AG20443 (cell line): ENCODE measurements at regions not wholly inside any gene's neighbourhood (a gene's known extent, or its start where the extent isn't known, plus 50 kb on each side); places are given as distances from the start of the nearest gene placed in this dataset.

Experiments used
- DNase-seq: peaks from one replicate; pipeline ENCODE4 v3.0.0; 2012; ENCODE audit warnings: low spot score, mixed read lengths

GRCh38 chr2:8089596-8089995 is 592.3 kb upstream of the ID2 start:
- no peak for DNase-seq

GRCh38 chr2:8090748-8091700 is 590.8 kb upstream of the ID2 start:
- peak; percentile 89 for DNase-seq

GRCh38 chr2:8094526-8094925 is 587.3 kb upstream of the ID2 start:
- no peak for DNase-seq

GRCh38 chr2:8095978-8096377 is 585.9 kb upstream of the ID2 start:
- DNase-seq, result no peak

GRCh38 chr2:8096484-8096883 is 585.4 kb upstream of the ID2 start:
- DNase-seq, result no peak

GRCh38 chr2:8098476-8099266 is 583.2 kb upstream of the ID2 start:
- no peak for DNase-seq

GRCh38 chr2:8099267-8099582 is 582.6 kb upstream of the ID2 start:
- DNase-seq, result no peak

- no peak for DNase-seq
Measured at GRCh38 chr2:8101614-8102277, 580.1 kb upstream of the ID2 start.

GRCh38 chr2:8102470-8102869 is 579.4 kb upstream of the ID2 start:
- no peak for DNase-seq

GRCh38 chr2:8103085-8103708 is 578.7 kb upstream of the ID2 start:
- DNase-seq, result peak; percentile 42

- DNase-seq, result no peak
Measured at GRCh38 chr2:8107150-8107549, 574.7 kb upstream of the ID2 start.

- no peak for DNase-seq
Measured at GRCh38 chr2:8107621-8108378, 574.1 kb upstream of the ID2 start.

GRCh38 chr2:8110716-8111115 is 571.1 kb upstream of the ID2 start:
- DNase-seq, result no peak

- no peak for DNase-seq
Measured at GRCh38 chr2:8111193-8111592, 570.7 kb upstream of the ID2 start.

- no peak for DNase-seq
Measured at GRCh38 chr2:8115456-8115855, 566.4 kb upstream of the ID2 start.

GRCh38 chr2:8115966-8116365 is 565.9 kb upstream of the ID2 start:
- DNase-seq, result no peak

GRCh38 chr2:8116661-8117060 is 565.2 kb upstream of the ID2 start:
- DNase-seq, result no peak

- no peak for DNase-seq
Measured at GRCh38 chr2:8118940-8119781, 562.7 kb upstream of the ID2 start.

GRCh38 chr2:8119782-8120505 is 561.9 kb upstream of the ID2 start:
- DNase-seq, result peak; percentile 52

- DNase-seq, result no peak
Measured at GRCh38 chr2:8120506-8120860, 561.4 kb upstream of the ID2 start.
